HG02610 (cell line): ENCODE measurements at regions not wholly inside any gene's neighbourhood (a gene's known extent, or its start where the extent isn't known, plus 50 kb on each side); places are given as distances from the start of the nearest gene placed in this dataset.
"Not testable (repeated sequence)": the region's sequence is repeated elsewhere in the genome, so short reads cannot be mapped to it uniquely, and the experiment has no call there.

Experiments used
- ATAC-seq: cut with Tn5 transposase; IDR thresholded peaks from one replicate; pipeline ENCODE4 v1.9.1; 2021; ENCODE audit warnings: mild to moderate bottlenecking, moderate library complexity; ENCODE audit not compliant: unreplicated experiment

GRCh38 chr18:51569561-51569960 lies 372.1 kb upstream of the MEX3C start:
- ATAC-seq, result no peak

- ATAC-seq, result not testable (repeated sequence)
These were observed 372.6 kb upstream of the MEX3C start for GRCh38 chr18:51570071-51570470.

DNA sequence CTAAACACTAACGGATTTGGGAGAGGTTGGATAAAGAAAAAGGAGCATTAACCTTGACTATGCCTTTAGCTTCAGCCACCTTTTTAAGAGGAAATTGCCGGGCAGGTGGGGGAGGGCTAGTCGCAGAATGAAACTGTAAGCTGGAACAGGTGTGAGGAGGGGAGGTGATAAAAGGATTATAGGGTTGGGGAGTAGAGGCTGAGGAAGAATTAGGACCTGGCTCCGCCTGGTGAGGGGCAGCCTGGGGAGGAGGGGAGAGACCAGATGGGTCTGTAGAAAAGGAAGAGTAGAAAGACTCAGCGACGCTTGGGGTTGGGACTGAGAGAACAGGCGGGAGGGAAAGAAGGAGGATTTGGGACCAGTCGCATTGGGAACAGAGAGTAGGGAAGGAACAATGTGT lies 376.4 kb upstream of the MEX3C start:
- not testable (repeated sequence) for ATAC-seq

DNA sequence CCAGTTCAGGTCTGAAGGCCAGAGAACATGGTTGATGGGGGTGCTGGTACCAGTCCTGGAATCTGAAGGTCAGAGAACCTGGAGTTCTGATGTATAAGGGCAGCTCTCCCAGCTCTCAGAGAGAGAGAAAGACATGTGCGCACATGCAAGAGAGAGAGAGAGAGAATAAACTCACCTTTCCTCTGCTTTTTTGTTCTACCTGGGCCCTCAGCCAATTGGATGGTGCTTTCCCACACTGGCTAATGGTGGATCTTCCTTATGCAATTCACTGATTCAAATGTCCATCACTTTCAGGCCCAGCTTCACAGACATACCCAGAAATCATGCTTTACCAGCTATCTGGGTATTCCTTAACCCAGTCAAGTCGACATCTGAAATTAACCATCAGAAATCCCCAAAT lies 377.7 kb upstream of the MEX3C start:
- ATAC-seq, result no peak

DNA sequence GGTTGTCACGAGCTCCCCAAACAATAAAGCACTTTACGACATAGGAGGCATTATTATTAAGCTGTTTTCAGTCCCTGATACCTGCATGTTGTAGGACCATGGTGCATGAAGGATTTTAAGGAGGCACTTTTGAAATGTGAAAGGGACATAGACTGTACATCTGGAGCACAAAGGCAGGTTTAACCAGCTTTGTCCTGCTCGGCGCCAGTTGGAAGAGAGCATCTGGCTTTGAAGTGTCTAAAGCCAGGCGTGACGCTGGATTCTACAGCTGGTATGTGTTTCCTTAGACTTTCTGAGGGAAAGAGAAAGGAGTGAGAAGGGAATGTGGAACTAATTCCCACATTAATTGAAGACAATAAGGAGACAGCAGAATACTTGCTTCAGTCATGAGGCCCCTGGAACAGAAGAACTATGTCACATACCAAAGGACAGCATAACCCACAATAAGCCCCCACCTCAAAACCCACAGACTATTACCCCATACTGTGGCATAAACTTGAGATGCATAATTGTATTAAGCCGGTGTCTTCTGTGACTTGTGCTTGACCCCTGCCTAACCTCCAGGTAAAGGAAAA lies 381.0 kb upstream of the MEX3C start:
- ATAC-seq, result no peak

DNA sequence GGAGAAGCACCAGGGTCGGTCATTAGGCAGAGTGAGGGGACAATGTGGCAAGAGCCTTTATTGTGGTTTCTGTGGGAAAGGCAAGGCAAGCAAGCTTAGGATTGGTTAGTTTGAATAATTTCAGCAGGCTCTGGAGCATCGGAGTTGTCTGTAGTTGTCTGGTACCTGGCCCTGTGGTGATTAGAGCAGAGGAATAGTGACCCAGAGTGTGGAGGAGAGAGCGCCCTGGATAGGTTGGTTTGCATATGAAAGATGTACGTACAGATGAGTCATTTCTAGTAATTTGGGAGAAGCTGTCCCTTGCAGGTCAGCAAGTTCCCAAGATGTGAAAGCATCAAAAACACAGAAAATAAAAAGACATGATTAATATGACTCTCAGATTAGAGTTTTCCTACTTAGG lies 383.1 kb upstream of the MEX3C start:
- no peak for ATAC-seq

GRCh38 chr18:51582551-51582950 lies 385.1 kb upstream of the MEX3C start:
- no peak for ATAC-seq

GRCh38 chr18:51588616-51589015 lies 391.1 kb upstream of the MEX3C start:
- ATAC-seq, result no peak

- ATAC-seq, result no peak
These were observed 396.4 kb upstream of the MEX3C start for GRCh38 chr18:51593931-51594330.

DNA sequence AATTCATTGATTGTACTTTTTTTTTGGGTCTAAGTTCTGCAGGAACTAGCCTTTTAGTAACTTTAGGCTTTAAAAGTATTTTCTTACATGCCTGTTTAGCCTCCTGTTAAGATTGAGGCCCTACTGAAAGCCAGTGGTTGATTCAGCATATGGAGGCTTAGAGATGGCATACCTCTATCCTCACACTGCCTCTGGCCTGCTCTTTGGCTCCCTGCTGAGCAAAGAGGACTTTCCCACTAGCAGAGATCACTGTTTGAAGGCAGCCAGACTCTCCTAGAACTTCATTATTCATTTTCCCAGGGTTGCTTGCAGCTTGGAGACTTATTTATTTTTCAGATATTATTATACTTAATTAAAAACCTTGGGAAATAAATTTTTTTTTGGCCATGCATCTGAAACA lies 405.6 kb upstream of the MEX3C start:
- ATAC-seq, result no peak

GRCh38 chr18:51603551-51603950 lies 406.1 kb upstream of the MEX3C start:
- no peak for ATAC-seq

DNA sequence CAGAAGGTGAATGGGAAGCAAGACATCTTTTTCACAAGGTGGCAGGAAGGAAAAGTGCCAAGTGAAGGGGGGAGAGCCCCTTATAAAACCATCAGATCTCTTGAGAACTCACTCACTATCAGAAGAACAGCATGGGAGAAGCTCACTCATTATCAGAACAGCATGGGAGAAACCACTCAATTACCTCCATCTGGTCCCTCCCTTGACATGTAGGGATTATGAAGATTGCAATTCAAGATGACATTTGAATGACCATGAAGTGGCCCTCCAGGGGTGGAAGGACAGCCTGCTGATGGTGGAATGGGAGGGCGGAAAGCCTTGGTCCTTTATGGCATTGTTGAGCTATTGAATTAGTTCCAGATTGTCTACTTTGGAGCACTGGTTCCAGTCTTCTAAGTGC lies 413.0 kb upstream of the MEX3C start:
- ATAC-seq, result no peak

GRCh38 chr18:51611326-51611725 lies 413.8 kb upstream of the MEX3C start:
- ATAC-seq, result no peak

DNA sequence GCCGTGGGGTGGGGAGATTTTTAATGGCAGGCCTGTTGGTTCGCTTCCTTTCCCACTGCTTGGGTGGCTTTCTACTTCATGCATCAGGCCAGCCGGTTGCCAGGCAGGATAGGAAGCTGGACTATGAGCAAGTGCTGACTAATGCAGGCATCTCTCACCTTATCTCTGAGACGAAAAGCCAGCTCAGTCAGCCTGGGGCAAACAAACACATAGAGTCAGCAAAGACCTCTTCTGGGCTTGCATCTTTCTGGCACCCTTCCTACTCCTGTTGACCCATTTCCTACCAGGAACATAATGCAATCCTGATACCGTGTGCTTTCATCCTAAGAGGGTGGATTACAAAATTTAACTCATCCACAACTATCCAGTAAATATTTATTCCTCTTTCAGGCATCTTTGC lies 416.6 kb upstream of the MEX3C start:
- no peak for ATAC-seq

DNA sequence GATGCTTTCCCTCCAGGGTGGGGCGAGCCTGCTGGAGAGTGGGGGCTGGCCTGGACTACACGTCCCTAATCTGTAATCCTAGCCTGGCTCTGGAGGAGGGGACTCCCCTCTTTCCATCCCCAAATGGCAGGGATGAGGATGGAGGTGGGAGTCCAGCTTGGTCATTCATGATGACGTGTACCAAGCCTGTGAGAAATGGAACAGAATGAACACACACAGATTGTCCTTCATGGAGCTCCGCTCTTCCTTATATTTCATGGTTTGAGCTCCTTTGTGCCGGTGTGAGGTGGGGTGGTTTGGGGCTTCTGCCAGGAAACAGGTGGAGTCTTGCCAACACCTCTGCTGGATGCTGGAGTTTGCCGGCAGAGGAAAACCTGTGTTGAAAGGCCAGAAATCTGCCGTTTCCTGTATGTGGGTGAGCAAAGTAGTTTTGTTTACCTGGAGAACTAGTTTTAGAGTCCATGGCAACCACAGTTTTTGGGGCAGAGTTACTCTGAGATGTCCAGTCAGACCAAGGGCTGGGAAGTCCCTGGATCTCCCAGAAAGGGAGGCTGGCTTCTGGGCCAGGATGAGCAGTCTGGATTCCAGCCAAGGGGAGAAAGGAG lies 417.6 kb upstream of the MEX3C start:
- ATAC-seq, result no peak

DNA sequence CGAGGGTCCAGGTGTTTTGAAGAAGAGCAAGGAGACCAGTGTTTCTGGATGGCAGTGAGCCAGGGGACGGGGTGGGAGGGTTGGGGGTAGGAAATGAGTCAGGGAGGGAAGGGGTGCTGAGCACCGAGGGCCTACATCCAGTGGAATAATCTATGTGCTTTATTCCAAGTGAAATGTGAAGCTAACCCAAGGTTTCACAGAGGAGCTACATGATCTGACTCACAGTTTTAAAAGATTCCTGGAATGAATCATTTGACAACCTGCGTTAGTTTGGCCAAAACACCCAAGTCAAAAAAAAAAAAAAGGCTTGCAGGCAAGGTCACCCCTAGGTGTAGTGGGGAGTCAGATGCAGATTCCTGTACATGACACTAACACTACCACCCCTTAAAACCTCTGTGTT lies 419.7 kb upstream of the MEX3C start:
- ATAC-seq, result no peak

DNA sequence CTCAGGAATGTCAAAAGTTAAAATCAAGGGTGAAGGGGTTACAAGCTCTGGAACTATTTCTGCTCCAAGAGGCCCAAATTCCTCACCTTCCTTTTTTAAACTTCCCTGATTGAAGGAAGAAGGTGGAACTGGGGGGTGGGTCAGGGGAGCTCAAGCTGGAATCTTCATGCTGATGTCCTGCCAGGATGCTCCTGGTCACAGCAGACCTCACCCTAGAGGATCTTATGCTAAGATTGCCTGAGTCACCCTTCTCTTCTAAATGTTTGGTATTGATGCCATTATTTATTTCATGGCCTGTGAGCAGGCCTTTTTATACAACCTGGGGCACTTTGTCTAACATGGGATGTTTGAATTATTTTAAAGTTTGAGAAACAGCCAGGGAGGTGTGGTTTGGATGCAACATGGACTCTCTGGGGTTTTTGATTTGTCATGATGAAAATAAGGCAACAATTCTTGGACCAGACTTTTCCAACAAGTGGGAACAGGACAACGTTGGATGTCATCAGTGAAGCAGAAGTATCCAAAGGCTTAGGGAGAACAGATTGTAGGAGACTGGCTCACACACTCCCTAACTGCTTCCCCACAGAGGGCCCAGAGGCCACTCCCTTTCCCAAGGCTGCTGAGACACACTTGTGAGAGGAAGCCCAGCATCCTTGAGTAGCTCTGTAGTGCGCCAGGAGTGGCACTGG lies 420.2 kb upstream of the MEX3C start:
- ATAC-seq, result no peak

GRCh38 chr18:51619283-51619682 lies 421.8 kb upstream of the MEX3C start:
- ATAC-seq, result no peak

DNA sequence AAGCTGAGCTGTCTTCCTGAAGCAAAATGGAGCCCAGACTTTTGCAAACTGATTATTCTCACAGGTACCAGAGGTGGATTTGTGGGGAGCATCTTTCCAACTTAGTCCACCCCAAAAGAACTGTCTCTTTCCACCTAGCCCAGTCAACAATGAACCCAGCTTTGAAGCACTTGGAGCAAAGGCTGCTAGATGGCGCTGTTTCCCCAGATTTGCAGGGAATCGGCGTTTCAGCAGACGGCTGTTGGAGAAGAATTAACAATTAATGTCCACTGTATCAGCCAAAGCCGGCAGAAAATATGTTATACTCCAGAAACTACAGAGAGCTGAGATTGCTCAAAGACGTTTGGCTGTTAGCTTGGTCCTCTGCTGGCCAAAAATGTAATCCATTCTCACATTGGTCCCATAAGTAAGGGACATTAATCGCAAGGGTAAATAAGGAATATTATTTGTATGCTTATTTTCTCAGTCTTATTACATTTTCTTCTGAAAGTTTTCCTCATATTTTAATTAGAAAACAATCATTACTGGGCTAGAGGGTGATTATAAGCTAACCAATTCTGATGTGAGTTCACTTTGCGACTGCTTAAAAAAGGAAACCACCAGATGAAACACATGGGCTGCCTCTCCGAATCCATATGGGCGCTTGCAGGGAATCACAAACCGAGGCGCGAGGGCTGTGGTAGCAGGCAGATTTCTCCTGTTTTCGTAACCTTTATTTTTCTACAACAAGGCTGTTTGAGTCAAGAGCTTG lies 423.8 kb upstream of the MEX3C start:
- no peak for ATAC-seq

- ATAC-seq, result no peak
These were observed 424.3 kb upstream of the MEX3C start for GRCh38 chr18:51621864-51622160.

- ATAC-seq, result no peak
These were observed 425.2 kb upstream of the MEX3C start for GRCh38 chr18:51622702-51623101.

DNA sequence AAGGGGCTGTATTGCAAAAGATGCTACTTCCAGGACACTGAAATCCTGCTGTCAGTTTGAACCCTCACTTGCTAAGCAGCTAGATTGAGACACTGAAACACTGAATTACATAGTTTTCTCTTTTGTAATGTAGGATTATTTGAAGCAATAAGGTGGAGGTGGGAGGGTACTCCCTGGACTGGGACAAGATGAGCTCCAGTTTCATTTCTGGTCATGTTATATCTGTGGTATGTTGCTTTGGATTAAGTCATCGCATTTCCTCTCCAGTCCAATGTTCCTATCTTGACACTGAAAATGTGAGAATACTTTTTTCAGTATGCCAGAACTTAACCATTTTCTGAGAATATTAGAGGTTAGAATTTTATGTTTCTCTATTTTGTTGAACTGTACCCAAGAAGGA lies 426.2 kb upstream of the MEX3C start:
- ATAC-seq, result no peak
